ENCODE measurements at regions not wholly inside any gene's neighbourhood (a gene's known extent, or its start where the extent isn't known, plus 50 kb on each side); places are given as distances from the start of the nearest gene placed in this dataset.

- TF ChIP-seq CTCF (IDR thresholded peaks at IDR 0.05), result no peak
- TF ChIP-seq ZFX (IDR thresholded peaks at IDR 0.05; ENCODE audit: borderline replicate concordance), result no peak
Observed at GRCh38 chr1:60670302-60670701, 412.1 kb upstream of the NFIA start.
